ENCODE measurements at regions not wholly inside any gene's neighbourhood (a gene's known extent, or its start where the extent isn't known, plus 50 kb on each side); places are given as distances from the start of the nearest gene placed in this dataset.
A peak's percentile ranks its signal among the peaks of the same experiment; 100 is the strongest.

DNA sequence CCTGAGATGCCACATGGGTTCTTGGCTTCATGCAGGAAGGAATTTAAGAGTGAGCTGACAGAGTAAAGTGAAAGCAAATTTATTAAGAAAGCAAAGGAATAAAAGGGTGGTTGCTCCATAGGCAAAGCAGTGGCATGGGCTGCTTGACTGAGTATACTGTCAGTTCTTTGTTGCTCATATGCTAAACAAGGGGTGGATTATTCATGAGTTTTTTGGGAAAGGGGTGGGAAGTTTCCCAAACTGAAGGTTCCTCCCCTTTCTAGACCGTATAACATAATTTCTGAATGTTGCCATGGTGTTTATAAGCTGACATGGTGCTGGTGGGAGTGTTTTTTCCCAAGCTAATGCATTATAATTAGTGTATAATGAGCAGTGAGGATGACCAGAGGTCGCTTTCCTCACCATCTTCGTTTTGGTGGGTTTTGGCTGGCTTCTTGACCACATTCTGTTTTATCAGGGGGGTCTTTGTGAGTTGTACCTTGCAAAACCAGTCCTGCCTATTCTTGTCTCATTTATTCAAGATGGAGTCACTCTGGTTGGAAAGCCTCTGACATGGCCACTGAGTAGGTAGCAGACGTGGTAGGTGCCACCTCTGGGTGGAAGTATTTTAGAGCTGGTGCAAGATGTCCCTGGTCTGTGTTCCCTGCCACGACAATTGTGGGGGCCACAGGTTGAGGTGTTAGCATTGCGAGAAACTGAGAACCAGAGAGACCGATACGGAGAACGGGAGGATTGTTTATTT lies 107.5 kb upstream of the SDK1 start:
- DNase-seq (ENCODE audit: low read depth), result no peak

DNA sequence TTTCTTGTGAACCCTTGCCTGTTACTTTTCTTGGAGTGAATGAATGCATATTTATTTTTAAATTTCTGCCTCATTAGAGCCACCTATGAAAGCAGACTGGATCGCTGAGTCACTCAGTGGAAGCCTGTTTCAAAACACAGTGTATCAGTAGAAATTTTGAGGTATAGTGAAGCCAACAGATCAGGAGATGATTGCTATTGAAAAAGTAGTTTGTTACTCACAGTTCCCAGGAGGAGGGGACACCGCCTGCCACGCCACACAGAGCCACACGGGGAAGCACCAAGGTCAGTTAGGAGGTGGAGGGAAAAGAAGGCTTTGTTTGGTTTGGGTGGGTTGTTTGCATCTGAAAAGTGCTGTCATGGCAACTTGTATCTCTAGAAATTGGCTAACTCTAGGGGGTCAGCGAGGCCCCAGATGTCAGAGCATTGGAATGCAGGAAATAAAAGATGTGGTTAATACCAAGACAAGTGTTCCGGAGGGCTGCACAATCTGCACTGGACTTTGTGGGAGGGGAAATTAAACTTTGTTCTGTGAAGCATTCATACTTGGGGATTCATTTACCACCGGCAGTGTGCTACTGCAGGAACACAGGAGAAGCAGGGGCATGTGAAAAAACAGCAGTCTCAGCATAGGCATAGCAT lies 106.4 kb upstream of the SDK1 start:
- TF ChIP-seq, protein P1, sequence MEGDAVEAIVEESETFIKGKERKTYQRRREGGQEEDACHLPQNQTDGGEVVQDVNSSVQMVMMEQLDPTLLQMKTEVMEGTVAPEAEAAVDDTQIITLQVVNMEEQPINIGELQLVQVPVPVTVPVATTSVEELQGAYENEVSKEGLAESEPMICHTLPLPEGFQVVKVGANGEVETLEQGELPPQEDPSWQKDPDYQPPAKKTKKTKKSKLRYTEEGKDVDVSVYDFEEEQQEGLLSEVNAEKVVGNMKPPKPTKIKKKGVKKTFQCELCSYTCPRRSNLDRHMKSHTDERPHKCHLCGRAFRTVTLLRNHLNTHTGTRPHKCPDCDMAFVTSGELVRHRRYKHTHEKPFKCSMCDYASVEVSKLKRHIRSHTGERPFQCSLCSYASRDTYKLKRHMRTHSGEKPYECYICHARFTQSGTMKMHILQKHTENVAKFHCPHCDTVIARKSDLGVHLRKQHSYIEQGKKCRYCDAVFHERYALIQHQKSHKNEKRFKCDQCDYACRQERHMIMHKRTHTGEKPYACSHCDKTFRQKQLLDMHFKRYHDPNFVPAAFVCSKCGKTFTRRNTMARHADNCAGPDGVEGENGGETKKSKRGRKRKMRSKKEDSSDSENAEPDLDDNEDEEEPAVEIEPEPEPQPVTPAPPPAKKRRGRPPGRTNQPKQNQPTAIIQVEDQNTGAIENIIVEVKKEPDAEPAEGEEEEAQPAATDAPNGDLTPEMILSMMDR (conservative IDR thresholded peaks at IDR 0.05; ENCODE audit: control insufficient read depth, insufficient read depth, low read depth, low read length), result peak; percentile 30
- DNase-seq (ENCODE audit: low read depth), result peak; percentile 77
- H3K4me3 ChIP-seq (ENCODE audit: control insufficient read depth, low read depth, low read length), result no peak overlapping the region

More for the DNA sequence above, 107.5 kb upstream of the SDK1 start:
- H3K4me3 ChIP-seq (ENCODE audit: control insufficient read depth, low read depth, low read length), result no peak overlapping the region
- TF ChIP-seq, protein P1 (conservative IDR thresholded peaks at IDR 0.05; ENCODE audit: control insufficient read depth, insufficient read depth, low read depth, low read length), result no peak

GRCh38 chr7:3195160-3195559 lies 105.9 kb upstream of the SDK1 start:
- TF ChIP-seq, protein P1 (conservative IDR thresholded peaks at IDR 0.05; ENCODE audit: control insufficient read depth, insufficient read depth, low read depth, low read length), result no peak
- no peak overlapping the region for H3K4me3 ChIP-seq (ENCODE audit: control insufficient read depth, low read depth, low read length)
- no peak for DNase-seq (ENCODE audit: low read depth)

DNA sequence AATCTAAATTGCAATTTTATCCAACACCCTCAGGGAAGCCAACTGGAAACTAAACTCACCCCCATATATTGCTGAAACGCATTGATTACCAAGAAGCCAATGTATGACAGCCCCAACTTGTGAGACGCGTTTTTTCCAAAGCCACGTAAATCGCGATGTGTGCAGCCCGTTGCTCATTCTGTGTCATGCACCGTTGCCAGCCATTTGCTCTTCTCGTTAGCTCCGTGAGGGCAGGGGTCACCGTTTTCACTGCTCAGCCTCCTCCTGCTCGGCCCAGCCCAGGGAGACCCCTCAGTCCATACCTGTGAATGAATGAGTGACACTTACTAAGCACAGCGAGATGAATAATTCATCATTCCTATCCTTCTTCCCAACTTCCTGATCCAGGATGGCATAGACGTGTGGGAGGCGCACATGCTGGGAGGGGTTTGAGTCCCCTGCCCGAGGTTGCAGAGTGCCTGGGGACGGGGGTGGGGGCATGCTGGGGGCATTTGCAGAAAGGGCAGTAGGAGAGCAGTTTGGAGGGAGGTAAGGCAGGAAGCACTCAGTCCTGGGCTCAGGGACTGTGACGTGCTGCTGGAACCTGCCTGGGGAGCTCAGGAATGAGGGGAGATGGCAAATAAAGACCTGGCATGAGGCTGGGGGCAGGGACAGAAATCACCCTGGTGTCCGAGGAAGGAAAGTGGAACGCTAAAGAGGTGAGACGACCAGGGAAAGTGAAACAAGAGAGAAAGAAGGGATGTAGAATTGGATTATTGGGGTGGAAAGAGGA lies 104.2 kb upstream of the SDK1 start:
- no peak overlapping the region for H3K4me3 ChIP-seq (ENCODE audit: control insufficient read depth, low read depth, low read length)
- TF ChIP-seq, protein P1 (conservative IDR thresholded peaks at IDR 0.05; ENCODE audit: control insufficient read depth, insufficient read depth, low read depth, low read length), result no peak
- DNase-seq (ENCODE audit: low read depth), result no peak

DNA sequence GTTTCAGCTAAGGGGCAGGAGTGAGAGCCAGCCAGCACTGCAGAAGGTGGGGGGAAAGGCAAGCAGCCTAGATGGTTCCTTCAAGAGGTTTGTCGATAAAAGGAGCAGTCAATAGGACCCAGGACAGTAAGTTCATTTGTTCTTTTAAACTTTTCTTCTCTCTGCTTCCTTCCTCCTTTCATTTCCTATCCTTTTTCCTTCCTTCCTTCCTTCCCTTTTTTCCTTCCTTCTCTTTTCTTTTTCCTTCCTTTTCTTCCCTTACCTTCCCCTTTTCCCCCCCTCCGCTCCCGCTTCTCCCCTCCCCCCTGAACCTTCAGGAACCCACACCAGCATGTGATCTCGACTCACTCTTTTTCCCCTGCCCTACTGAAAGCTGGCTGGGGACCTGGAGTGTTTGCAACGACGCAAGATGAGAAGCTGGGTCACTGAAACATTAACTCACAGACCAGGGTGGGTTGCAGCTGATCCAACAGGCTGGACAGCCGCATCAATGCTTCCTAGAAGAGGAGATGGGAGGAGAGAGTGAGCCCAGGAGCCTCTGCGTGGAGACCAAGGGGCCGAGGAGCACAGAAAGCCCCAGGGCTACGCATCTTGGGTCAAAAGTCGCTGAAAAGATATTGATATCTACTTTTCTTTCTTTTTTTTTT lies 103.4 kb upstream of the SDK1 start:
- DNase-seq (ENCODE audit: low read depth), result no peak
- TF ChIP-seq, protein P1 (conservative IDR thresholded peaks at IDR 0.05; ENCODE audit: control insufficient read depth, insufficient read depth, low read depth, low read length), result no peak
- no peak overlapping the region for H3K4me3 ChIP-seq (ENCODE audit: control insufficient read depth, low read depth, low read length)

DNA sequence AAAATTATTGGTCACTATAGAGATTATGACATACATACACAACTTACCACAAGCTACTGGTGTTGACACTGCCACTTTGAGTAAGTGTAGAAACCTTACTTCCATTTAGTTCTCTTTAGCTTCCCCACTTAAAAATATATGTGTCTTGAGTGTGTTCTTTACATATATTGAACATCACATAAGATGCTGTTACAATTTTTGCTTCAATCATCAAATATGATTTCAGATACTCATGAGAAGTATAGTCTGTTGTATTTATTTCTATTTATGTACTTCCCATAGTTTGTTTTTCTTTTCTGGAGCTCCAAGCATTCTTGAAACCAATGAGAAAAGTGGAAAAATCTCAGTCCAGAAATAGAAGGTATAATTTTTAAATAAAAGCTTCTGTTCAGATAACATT lies 102.7 kb upstream of the SDK1 start:
- no peak overlapping the region for H3K4me3 ChIP-seq (ENCODE audit: control insufficient read depth, low read depth, low read length)
- TF ChIP-seq, protein P1 (conservative IDR thresholded peaks at IDR 0.05; ENCODE audit: control insufficient read depth, insufficient read depth, low read depth, low read length), result no peak
- no peak for DNase-seq (ENCODE audit: low read depth)
